ENCODE measurements at regions not wholly inside any gene's neighbourhood (a gene's known extent, or its start where the extent isn't known, plus 50 kb on each side); places are given as distances from the start of the nearest gene placed in this dataset.

DNA sequence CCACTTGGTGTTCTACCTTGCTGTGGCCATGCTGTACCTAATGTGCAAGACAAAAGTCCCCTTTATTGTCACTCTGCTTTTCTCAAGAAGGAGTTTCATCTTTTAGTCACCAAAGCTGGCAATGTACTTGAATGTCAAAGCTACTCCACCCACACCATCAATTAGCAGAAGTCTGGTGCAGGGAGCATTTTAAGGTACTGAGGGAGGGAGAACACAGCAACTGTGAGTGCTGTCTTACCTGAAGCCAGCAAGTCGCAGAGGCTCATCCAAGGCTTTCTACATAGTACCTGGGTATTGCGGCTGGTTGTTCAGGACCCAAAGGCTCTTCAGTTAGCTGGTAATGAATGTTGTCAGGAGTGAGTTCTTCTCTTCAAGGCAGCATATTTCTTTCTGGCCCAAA, 820.4 kb downstream of the OTOL1 start:
- TF ChIP-seq, protein P1, sequence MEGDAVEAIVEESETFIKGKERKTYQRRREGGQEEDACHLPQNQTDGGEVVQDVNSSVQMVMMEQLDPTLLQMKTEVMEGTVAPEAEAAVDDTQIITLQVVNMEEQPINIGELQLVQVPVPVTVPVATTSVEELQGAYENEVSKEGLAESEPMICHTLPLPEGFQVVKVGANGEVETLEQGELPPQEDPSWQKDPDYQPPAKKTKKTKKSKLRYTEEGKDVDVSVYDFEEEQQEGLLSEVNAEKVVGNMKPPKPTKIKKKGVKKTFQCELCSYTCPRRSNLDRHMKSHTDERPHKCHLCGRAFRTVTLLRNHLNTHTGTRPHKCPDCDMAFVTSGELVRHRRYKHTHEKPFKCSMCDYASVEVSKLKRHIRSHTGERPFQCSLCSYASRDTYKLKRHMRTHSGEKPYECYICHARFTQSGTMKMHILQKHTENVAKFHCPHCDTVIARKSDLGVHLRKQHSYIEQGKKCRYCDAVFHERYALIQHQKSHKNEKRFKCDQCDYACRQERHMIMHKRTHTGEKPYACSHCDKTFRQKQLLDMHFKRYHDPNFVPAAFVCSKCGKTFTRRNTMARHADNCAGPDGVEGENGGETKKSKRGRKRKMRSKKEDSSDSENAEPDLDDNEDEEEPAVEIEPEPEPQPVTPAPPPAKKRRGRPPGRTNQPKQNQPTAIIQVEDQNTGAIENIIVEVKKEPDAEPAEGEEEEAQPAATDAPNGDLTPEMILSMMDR (IDR thresholded peaks at IDR 0.05; ENCODE audit: low read depth, low read length): no peak
- TF ChIP-seq EZH2phosphoT487 (IDR thresholded peaks at IDR 0.05; ENCODE audit: low read depth): no peak

Measured in OCI-LY3 (cell line).